Esophagus muscularis mucosa (tissue), 4 donors: ENCODE measurements at regions not wholly inside any gene's neighbourhood (a gene's known extent, or its start where the extent isn't known, plus 50 kb on each side); places are given as distances from the start of the nearest gene placed in this dataset.

Source experiments
- DNase-seq: peaks from one replicate; pipeline ENCODE4 v3.0.0-alpha.2; 2017; ENCODE audit errors: extremely low spot score
- H3K27ac ChIP-seq, 4 donors: fragments of 200-600 bp; sonication (generic); replicated peaks in 1 of 4; 1 replicate in 3 of 4; 2 replicates in 1 of 4; pipeline ENCODE4 v1.5.1; 2016 to 2019; ENCODE audit warnings: mild to moderate bottlenecking in 1 of 4
- H3K27me3 ChIP-seq, 4 donors: fragments of 200-600 bp; sonication (generic); one replicate each; pipeline versions ENCODE4 v1.5.1 to v1.6.0; 2016 to 2019
- H3K36me3 ChIP-seq, 4 donors: fragments of 200-600 bp; sonication (generic); one replicate each; pipeline ENCODE4 v1.5.1; 2016 to 2019
- H3K4me1 ChIP-seq, 4 donors: fragments of 200-600 bp; sonication (generic); one replicate each; pipeline ENCODE4 v1.5.1; 2016 to 2019
- H3K4me3 ChIP-seq, 4 donors: fragments of 200-600 bp; sonication (generic); 1 replicate in 2 of 4; 2 replicates in 2 of 4; pipeline ENCODE4 v1.5.1; 2016 to 2019; ENCODE audit warnings: mild to moderate bottlenecking in 4 of 4, moderate library complexity in 1 of 4
- H3K9me3 ChIP-seq, 4 donors: fragments of 200-600 bp; sonication (generic); 1 replicate in 3 of 4; 2 replicates in 1 of 4; pipeline ENCODE4 v1.5.1; 2016 to 2019
- EP300 ChIP-seq: sonication (generic); formaldehyde crosslinking; IDR thresholded peaks from one replicate; pipeline ENCODE4 v1.6.1; 2017; ENCODE audit warnings: antibody characterized with exemption
- POLR2A ChIP-seq: fragments of 450-650 bp; IDR thresholded peaks from one replicate; pipeline ENCODE4 v1.6.1; 2017; ENCODE audit warnings: antibody characterized with exemption, moderate library complexity, mild to moderate bottlenecking, low read depth
- POLR2AphosphoS5 ChIP-seq, 2 donors: sonication (generic); formaldehyde crosslinking; IDR thresholded peaks; one replicate each; pipeline ENCODE4 v1.6.1; 2017; ENCODE audit warnings: antibody characterized with exemption in 2 of 2
- whole genome bisulfite sequencing: methylation state at CpG from one replicate; pipeline ENCODE4 v1.1.5; 2018; 5-methylcytosine and 5-hydroxymethylcytosine counted together
- intact Hi-C: fragments of 100-400 bp; cut with DNase I; formaldehyde crosslinking; loops from one replicate; pipeline ENCODE4 v1.15.1; 2023
- TF ChIP-seq, protein P1 (sequence below), 3 experiments: fragments of 200-600 bp in 2 of 3; fragments of 450-650 bp in 1 of 3; sonication (generic) in 2 of 3; IDR thresholded peaks; one replicate each; pipeline ENCODE4 v1.5.1; 2017 to 2019; ENCODE audit warnings: antibody characterized with exemption in 3 of 3, mild to moderate bottlenecking in 2 of 3, moderate library complexity in 1 of 3

DNA sequence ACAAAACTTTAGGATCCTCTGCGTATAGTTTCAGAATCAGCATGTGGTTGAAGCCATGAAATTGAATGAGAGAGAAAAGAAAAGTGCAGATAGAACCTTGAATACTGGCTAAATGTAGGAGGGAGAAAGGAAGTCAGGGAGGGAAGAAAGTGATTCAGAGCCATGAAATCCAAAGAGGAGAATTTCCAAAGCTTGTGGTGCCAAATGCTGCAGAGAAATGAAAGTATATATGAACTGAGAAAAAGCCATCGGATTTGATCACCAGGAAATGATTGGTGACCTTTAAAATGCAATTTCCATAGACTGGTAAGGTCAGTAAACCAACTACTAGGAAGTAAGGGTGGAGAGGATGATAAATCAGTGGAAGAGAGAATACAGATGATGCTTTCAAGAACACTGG lies 142.3 kb downstream of the TFAP2A start:
- H3K4me3 ChIP-seq = no peak overlapping the region
- H3K9me3 ChIP-seq = no peaks in the 10 kb centered on the region
- intact Hi-C loops = no loop called here
- TF ChIP-seq, protein P1, sequence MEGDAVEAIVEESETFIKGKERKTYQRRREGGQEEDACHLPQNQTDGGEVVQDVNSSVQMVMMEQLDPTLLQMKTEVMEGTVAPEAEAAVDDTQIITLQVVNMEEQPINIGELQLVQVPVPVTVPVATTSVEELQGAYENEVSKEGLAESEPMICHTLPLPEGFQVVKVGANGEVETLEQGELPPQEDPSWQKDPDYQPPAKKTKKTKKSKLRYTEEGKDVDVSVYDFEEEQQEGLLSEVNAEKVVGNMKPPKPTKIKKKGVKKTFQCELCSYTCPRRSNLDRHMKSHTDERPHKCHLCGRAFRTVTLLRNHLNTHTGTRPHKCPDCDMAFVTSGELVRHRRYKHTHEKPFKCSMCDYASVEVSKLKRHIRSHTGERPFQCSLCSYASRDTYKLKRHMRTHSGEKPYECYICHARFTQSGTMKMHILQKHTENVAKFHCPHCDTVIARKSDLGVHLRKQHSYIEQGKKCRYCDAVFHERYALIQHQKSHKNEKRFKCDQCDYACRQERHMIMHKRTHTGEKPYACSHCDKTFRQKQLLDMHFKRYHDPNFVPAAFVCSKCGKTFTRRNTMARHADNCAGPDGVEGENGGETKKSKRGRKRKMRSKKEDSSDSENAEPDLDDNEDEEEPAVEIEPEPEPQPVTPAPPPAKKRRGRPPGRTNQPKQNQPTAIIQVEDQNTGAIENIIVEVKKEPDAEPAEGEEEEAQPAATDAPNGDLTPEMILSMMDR (IDR thresholded peaks at IDR 0.05) = no peak
- TF ChIP-seq EP300 (no peak), POLR2AphosphoS5 (IDR thresholded peaks at IDR 0.05) (no peak), POLR2A (no peak)
- 81% methylated on average over 2 of the region's 2 CpGs for WGBS
- peaks cover 0 to 2% (median 0%) of the 10 kb centered on the region in 4 donors for H3K27me3 ChIP-seq
- H3K27ac ChIP-seq = no peak overlapping the region
- DNase-seq = no peak
- H3K4me1 ChIP-seq = peaks cover 0 to 13% (median 7%) of the 10 kb centered on the region in 4 donors
- H3K36me3 ChIP-seq = no peaks in the 10 kb centered on the region

DNA sequence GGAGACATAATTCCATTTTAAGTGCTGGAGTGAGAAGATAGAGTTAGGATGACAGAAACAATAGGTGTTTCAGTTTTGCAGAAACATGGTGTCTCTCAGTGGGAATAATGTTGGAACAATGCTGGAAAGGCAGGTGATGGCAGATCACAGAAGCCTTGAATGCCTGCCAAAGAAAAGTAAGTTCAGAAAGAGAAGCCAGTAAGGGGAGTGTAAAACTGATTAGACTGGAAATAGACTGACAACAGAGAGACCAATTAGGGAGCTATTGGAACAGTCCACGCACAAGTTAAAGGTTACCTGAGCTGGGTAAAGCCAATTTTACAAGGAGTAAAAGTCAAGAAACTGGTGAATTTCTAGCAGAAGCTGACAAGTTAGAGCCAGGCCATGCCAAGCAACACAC lies 142.9 kb downstream of the TFAP2A start:
- WGBS = 48% methylated on average over 1 of the region's 1 CpG
- Histone ChIP-seq H3K4me3 (no peak overlapping the region), H3K36me3 (no peaks in the 10 kb centered on the region), H3K27ac (no peak overlapping the region), H3K27me3 (peaks cover 0 to 6% (median 0%) of the 10 kb centered on the region in 4 donors), H3K9me3 (no peaks in the 10 kb centered on the region), H3K4me1 (peaks cover 0 to 13% (median 7%) of the 10 kb centered on the region in 4 donors)
- intact Hi-C loops = no loop called here
- no peak for DNase-seq
- TF ChIP-seq POLR2AphosphoS5 (IDR thresholded peaks at IDR 0.05) (no peak), EP300 (no peak), POLR2A (no peak)
- TF ChIP-seq, protein P1 (IDR thresholded peaks at IDR 0.05) = no peak

DNA sequence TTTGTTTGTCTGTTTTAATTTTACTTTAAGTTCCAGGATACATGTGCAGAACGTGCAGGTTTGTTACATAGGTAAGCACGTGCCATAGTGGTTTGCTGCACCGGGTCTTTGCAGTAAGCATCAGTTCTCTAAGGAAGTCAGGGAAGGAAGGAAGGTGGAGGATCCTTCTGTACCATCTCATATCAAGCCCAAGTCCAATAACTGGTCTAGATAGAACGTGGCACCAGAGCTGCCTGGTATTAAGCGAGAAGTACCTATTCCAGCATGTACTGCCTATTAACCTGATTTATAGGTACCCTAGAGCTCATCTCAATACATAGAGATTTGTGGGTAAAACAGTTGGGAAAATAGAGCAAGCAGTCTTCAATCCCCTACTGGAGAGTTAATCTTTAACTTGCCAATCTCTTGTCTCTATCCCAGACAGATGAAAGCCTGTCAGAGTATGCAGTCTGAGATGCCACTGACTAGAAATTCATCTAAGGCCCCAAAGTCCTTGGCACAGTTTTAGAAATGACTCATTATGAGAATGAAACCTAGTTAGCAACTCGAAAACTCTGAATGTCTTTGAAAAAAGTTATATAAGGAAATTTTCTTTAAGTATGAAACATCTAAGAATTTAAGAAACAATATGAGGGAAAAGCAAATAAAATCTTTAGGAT lies 144.9 kb downstream of the TFAP2A start:
- H3K4me3 ChIP-seq = no peak overlapping the region
- H3K27me3 ChIP-seq = peaks cover 0 to 6% (median 0%) of the 10 kb centered on the region in 4 donors
- intact Hi-C loops = no loop called here
- H3K4me1 ChIP-seq = peaks cover 0 to 13% (median 7%) of the 10 kb centered on the region in 4 donors
- H3K27ac ChIP-seq = no peak overlapping the region
- H3K9me3 ChIP-seq = no peaks in the 10 kb centered on the region
- H3K36me3 ChIP-seq = no peaks in the 10 kb centered on the region
- WGBS = 71% methylated on average over 6 of the region's 6 CpGs
- TF ChIP-seq POLR2AphosphoS5 (IDR thresholded peaks at IDR 0.05) = no peak
- TF ChIP-seq, protein P1 (IDR thresholded peaks at IDR 0.05) = no peak
- no peak for TF ChIP-seq EP300
- no peak for TF ChIP-seq POLR2A
- DNase-seq = no peak

GRCh38 chr6:10268611-10269310 lies 146.1 kb downstream of the TFAP2A start:
- no peaks in the 10 kb centered on the region for H3K36me3 ChIP-seq
- no peak overlapping the region for H3K4me3 ChIP-seq
- H3K27ac ChIP-seq = no peak overlapping the region
- H3K27me3 ChIP-seq = peaks cover 0 to 6% (median 0%) of the 10 kb centered on the region in 4 donors
- TF ChIP-seq POLR2A = no peak
- no peak for TF ChIP-seq POLR2AphosphoS5 (IDR thresholded peaks at IDR 0.05)
- no peak for TF ChIP-seq EP300
- TF ChIP-seq, protein P1 (IDR thresholded peaks at IDR 0.05) = no peak
- H3K4me1 ChIP-seq = peaks cover 0 to 13% (median 7%) of the 10 kb centered on the region in 4 donors
- intact Hi-C loops = no loop called here
- no peak for DNase-seq
- 20% methylated on average over 14 of the region's 14 CpGs for WGBS
- no peaks in the 10 kb centered on the region for H3K9me3 ChIP-seq
